Dermis blood vessel endothelial cell (primary cell): ENCODE measurements at regions not wholly inside any gene's neighbourhood (a gene's known extent, or its start where the extent isn't known, plus 50 kb on each side); places are given as distances from the start of the nearest gene placed in this dataset.

Experiments used
- DNase-seq: peaks from one replicate; pipeline ENCODE4 v3.0.0; 2010

DNA sequence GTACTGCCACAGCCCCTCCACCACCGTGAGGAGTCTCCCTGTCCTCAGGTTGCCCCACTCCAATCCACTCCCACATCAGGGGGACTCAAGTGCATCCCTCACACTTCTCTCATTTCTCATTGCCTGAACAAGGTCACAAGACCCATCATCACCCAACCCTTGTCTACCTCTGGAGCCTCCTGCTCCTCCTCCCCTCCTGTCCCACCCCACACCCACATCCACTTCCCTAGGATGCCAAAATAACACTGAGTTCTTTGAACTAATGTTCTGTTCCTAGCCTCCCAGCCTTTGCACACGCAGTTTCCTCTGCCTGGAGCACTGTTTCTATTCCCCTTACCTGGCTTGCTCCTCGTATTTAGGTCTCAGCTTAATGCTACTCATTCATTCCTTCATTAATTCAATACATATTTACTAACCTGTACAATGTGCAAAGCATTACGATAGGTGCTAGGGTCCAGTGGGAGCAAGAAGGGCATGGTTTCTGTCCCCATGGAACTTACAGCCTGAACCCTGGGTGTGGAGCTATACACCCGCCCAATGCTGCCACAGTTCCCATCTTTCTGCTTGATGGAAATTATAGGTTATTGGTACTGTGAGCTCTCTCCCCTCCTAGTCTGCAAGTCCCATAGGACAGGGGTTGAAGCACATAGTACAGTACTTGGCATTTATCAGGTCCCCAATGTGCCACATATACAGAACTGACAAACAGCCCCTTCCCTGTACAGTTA, 96.1 kb upstream of the GRIK3 start:
- no peak for DNase-seq

DNA sequence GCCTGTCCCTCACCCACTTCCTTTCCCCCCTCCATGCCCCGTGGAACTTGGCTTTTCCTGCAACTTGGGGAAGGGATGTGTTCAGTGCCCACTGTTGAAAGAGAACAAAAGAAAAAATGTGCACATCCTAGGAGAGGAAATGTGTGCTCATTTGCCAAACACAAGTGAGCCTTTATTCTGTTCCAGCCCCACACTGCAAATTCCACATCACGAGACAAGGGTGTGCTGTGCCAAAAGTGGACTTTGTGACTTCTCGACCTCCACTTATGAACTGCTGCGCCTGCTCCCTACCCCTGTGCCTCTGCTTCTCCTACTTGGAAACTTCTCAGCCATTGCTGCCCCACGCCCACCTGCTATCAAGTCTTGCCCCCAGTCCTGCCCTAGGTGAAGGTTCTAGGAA, 97.0 kb upstream of the GRIK3 start:
- DNase-seq: no peak

DNA sequence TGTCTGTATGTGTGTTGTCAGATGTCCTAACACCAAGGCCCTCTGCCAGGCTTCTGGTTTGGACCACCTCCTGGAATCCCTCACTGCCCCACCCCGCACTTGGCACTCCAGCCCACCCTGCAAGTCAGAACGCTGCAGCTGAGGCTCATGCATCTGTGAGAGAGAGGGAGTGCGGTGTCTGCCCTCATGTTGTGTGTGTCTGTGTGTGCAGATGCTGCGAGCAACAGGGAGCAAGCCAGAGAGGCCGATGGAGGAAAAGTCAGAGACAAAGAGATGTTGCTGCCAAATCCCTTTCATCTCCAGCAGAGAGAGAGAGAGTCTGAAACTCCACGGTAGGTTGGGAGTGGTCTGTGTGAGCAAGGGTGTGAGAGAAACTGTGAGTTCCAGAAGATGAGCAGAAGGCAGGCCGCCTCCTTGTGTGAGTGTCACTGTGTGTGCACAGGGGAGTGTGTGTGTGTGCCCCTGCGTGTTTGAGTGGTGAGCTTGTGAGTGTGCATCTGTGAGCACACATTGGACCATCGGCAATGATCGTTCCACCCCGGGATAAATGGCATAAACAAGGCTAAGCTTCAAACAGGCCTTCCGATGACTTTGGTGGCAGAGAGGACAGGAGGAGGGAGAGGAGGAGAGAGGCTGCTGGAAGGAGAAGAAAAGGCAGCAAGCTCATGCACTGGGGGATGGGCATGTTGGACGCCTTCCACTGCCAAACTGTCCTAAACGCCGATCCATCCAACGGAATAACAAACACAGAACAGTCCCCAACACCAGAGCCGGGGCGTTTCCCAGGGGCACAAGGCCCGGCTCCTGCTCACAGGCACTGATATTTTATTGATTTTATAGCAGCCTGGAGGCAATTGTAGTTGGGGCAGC, 99.2 kb upstream of the GRIK3 start:
- DNase-seq: no peak

GRCh38 chr1:37134599-37134998, 100.3 kb upstream of the GRIK3 start:
- no peak for DNase-seq

DNA sequence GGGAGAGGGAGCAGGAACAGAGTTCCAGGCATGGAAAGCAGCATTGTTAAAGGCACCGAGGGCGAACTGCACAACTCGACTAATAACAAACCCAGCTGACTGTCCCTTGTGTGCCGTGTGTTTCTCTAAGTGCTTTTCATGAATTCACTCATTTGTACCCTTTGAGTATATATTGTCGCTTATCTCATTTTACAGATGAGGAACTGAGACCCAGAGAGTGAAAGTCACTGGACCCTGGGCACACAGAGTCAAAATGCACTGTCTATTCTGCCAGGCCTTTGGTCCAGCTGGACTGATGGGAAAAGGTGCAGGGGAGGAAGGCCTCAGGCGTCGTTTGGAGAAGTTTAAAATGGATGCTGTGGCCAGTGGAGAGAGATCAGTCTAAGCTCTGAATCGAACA, 100.7 kb upstream of the GRIK3 start:
- no peak for DNase-seq

DNA sequence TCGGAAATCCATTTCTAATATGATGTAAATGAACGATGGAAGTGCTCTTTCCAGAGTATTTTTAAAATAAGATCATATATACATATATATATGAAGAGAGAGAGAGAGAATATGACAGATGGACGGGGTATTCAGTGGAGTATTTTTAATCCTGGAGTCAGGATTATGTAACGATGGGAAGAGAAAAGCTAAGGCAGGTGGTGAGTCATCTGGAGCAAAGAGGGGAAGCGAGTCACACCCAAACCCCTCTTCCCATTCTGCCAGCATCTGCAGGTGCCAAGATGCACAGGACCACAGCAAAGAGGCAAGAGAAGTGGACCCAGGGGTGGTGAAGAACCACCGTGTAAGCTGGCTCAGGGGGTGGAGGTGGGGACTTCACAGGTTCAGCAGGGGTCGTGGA, 102.7 kb upstream of the GRIK3 start:
- no peak for DNase-seq

DNA sequence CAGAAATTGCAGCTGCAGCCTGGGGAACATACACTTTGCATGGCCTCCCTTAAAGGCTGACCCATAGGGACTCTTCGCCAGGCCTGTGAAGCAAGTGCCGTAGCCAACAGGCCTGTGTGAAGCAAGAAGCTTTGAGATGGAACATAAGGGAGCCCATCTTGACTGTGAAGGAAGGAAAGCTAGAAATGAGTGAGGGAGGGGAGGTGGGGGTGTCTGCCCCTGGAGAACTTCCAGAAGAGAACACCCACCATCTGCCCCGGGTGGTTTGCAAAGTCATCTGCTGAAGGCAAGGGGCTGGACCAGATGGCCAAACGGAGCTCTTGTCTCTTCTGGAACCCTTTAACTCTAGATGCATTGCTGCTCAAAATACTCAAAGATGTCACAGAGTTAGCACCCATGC, 103.3 kb upstream of the GRIK3 start:
- DNase-seq: no peak

- no peak for DNase-seq
Measured at GRCh38 chr1:37143800-37144199, 109.5 kb upstream of the GRIK3 start.

DNA sequence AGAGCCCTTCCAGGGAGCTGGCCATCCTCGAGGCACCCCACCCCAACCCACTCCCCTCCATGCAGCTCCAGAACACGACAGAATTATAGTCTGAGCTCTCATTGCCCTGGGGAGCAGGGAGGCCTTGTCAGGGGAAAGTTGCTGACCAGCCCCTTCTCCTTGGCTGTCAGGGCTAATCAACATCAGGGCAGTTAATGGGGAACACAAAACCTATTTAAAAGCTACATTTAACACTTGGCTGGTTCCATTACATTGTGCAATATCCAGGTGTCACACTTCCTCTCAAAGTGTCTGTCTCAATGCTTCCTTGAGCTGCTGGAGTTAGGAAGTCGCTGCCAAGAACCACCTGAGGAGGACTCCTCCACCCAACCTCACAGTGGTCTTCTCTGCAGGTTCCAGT, 111.8 kb upstream of the GRIK3 start:
- DNase-seq: no peak

- no peak for DNase-seq
Measured at GRCh38 chr1:37147392-37147831, 113.1 kb upstream of the GRIK3 start.

DNA sequence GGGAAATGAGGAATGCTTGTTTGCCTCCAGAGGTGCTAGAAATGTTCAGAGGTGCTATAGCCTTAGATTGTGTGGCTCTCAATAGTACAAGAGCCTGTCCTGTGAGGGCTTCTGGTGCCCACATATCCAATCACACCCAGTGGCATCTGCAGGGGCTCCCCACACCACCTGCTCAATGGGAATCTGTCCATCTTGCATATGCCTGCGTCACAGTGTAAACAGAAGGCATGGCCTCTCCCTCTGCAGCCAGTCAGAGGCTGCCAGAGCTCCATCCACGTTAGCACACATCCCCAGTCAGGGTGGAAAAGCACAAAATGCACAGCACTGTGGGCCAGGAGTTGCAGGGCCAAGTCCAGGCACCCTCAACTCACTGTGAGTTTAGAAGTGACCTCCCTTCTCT, 113.6 kb upstream of the GRIK3 start:
- no peak for DNase-seq

DNA sequence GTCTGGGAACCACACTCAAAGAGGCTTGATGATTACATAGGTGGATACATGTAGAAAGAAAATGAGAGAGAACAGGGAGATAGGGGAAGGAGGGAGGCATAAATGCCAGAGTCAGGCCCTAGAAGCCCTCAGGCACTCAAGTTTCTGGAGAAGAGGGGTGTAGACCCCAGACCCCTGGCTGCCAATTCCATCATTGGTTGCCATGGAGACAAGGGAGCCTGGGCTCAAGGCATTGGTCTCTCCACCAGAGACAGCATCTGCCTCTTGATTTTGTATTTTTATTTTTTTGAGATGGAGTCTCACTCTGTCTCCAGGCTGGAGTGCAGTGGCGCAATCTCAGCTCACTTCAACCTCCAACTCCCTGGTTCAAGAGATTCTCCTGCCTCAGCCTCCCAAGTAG, 114.3 kb upstream of the GRIK3 start:
- no peak for DNase-seq

DNA sequence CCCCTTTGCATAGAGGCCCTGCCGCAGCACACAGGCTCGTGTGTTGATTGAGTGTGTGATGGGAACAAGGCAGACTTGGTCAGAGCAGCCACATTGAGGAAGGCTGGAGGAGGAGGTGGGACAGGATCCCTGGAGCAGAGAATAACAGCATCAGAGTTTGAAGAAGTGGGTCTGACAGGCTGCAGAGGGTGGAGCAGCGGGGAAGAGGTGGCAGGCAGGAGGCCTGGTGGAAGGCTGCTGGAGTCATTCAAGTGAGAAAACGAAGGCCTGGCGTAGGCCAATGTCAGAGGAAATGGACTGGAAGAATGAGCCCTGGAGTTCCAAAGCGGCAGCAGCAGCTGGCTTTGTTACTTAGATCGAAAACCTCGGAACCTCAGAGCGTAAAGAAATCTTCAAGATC, 115.0 kb upstream of the GRIK3 start:
- no peak for DNase-seq

DNA sequence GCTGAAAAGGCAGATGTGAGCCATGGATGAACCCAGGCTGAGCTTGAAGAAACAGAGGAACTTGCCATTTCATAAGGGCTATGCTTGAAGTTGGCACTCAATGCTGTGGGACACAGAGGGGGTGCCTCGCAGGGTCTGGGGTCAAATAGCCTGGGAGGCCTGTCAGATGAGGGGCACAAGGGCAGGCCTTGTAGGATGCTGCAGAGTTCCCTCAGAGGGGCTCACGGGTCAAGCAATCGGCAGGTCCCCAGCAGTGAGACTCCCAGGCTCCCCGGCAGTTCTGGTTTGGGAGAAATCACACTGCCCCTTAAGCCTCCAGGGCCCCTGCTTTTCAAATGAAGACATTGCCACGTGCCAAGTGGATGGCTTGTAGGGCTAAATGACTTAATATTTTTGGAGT, 116.7 kb upstream of the GRIK3 start:
- DNase-seq: no peak

DNA sequence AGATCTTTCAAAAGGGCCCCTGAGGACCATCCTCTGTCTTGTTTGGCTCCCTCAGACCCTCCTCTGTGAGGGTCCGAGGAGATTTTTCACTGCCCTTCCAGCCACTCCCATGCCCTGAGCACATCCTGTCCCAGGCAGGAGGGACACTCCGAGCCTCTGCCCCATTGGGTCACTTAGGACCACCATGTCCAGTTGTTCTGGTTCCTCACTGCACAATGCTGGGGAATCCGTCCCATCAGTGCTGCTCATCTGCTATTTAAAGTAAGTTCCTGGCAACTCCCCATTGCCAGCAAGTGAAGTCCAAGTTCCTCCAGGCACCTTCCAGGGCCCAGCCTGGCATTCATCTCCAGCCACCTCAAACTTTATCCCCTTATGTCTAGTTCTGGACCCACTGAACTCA, 117.5 kb upstream of the GRIK3 start:
- no peak for DNase-seq

DNA sequence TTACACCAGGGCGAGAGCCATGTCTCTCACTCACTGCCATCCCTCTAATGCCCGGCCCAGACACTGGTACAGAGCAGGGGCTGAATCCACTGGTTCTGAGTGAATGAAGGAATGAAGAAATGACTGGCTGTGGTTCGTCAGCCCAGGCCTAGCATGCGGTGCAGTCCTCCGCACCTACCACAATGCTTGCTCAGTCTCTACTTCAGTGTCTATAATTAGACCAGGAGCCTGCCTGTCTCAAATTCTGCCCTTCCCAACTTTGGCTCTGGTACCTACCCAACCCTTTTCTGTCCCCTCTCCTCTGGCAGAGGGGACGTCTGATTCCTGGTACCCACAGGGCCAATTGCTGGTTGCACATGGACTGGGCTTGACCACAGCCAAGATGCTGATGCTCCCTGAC, 118.2 kb upstream of the GRIK3 start:
- no peak for DNase-seq

GRCh38 chr1:37153116-37154100, 119.1 kb upstream of the GRIK3 start:
- no peak for DNase-seq

DNA sequence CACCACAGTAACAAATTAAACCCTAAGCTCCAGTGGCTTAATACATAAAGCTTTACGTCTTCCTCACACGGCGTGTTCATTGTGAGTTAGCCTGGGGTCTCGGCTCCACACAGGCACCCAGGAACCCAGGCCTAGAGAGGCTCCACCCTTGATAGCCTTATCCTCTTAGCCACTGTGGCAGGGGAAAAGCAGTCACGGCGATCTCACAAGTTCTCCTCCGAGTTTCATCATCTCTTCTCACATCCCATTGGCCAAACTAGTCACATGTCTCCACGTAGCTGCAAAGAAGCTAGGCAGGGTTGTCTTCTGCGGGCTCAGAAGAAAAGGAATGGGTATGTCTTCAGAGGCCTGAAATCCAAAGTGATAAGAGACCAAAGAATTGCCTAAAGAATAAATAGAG, 122.3 kb upstream of the GRIK3 start:
- DNase-seq: no peak

GRCh38 chr1:37157634-37158033, 123.3 kb upstream of the GRIK3 start:
- DNase-seq: no peak

GRCh38 chr1:37158113-37158749, 123.9 kb upstream of the GRIK3 start:
- no peak for DNase-seq

DNA sequence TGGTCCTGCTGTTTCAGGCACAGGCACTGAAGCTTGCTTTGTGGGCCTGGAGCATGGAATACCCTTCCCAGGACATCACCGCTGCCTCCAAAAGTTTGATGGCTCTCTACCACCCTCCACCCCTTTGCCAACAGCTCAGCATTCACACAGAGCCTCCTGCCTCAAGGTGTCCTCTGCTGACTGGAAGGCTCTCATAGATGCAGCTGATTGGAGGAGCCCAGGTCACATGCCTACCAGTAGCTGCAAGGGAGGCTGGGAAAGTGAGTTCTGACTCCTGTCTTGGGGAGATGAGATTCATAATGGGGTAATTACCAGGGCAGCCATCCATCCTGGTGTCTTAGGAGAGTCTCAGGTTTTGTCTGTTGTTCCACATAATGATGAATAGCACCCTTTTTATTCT, 124.8 kb upstream of the GRIK3 start:
- DNase-seq: no peak

DNA sequence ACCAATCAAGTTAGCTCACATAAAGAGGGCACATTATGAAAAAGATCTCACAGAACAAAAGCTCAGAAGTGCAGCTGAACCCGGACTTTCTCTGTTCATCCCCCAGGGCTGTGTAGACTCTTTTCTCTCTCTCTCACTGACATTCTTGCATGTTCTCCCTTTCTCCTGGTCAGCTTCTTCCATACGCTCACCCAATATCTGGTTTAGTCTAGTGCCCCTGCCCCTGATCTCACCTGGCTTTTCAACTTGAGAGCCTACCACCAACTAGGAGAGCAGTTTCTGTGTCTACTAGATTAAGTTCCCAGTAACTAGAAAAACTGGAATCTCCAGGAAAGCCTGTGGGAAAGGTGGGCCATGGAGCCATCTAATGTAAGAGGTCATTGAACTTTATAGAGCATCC, 126.9 kb upstream of the GRIK3 start:
- DNase-seq: no peak

- DNase-seq: no peak
Measured at GRCh38 chr1:37162059-37162458, 127.7 kb upstream of the GRIK3 start.
